Skin epidermis (tissue), 12 donors: ENCODE measurements at regions not wholly inside any gene's neighbourhood (a gene's known extent, or its start where the extent isn't known, plus 50 kb on each side); places are given as distances from the start of the nearest gene placed in this dataset.
"Not testable (repeated sequence)": the region's sequence is repeated elsewhere in the genome, so short reads cannot be mapped to it uniquely, and the experiment has no call there.

Source experiments
- H3K27ac ChIP-seq, 21 experiments: fragments of 200-600 bp; sonication (generic) in 11 of 21; one replicate each; pipeline ENCODE4 v1.5.0; 2020; ENCODE audit warnings: mild to moderate bottlenecking in 3 of 21, inconsistent platforms in 2 of 21, moderate library complexity in 2 of 21
- H3K4me3 ChIP-seq, 7 experiments: fragments of 200-600 bp; sonication (generic) in 2 of 7; one replicate each; pipeline ENCODE4 v1.5.0; 2020; ENCODE audit warnings: inconsistent platforms in 2 of 7, mild to moderate bottlenecking in 2 of 7, moderate library complexity in 1 of 7

GRCh38 chr1:30660241-30660640 is 63.1 kb downstream of the MATN1 start:
- Histone ChIP-seq H3K4me3 (no peak overlapping the region), H3K27ac (no peak overlapping the region)

GRCh38 chr1:30659702-30660101 is 63.7 kb downstream of the MATN1 start:
- Histone ChIP-seq H3K4me3 (no peak overlapping the region), H3K27ac (no peak overlapping the region)

- not testable (repeated sequence) for H3K4me3 ChIP-seq, H3K27ac ChIP-seq
These were observed 65.0 kb downstream of the MATN1 start for GRCh38 chr1:30658375-30658774.

DNA sequence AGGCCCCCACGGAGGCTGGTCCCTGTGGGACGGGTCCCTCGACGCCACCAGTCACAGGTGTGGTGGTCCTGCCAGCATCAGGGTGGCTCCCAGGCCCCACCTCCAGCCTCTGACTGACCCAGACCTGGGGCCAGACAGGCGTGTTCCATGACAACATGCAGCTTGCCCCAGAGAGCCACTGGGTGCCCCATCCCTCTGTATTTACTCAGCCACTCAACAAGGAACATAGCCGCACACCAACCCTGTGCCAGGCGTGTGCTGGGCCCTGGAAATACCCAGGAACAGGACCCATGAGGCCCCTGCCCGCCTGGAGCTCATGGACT is 65.4 kb downstream of the MATN1 start:
- Histone ChIP-seq H3K4me3 (no peak overlapping the region), H3K27ac (no peak overlapping the region)

GRCh38 chr1:30657131-30658013 is 66.0 kb downstream of the MATN1 start:
- Histone ChIP-seq H3K27ac (no peak overlapping the region), H3K4me3 (no peak overlapping the region)

DNA sequence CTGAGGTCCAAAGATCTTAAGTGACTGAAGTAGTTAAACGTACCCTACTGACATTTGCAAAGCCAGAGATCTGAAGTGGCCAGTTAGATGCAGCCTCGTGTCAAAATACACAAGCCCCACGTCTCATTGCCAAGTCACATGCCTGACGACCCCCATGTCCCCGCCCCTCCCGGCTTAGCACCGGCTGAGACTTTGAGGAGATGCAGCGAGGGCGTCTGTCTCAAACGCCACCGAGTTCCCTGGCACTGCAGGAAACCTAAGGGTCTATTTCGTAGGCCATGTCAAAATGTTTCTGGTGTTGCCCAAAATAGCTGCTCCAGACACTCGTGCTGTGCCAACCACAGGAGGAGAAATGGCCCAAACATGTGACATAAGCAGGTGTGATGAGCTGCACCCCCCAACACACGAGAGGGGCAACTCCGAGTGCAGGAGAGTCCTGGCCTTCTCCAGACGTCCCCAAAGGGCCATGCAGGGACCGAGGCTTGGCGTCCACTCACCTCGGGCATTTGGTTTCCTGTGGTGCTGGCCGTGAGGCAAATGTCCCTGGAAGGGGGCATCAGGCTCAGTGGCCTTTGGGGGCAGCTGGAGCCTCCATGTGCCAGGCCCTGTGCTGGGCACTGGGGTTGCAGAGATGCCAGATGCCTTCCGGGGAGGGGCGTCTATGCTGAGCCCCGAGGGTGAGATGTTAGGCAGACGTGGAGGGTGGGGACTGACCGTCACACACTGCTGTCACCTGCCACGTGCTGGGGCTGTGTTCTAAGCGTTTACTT is 67.0 kb downstream of the MATN1 start:
- H3K4me3 ChIP-seq, result no peak overlapping the region
- no peak overlapping the region for H3K27ac ChIP-seq

- no peak overlapping the region for H3K27ac ChIP-seq
- H3K4me3 ChIP-seq, result no peak overlapping the region
These were observed 67.7 kb downstream of the MATN1 start for GRCh38 chr1:30655672-30656071.

DNA sequence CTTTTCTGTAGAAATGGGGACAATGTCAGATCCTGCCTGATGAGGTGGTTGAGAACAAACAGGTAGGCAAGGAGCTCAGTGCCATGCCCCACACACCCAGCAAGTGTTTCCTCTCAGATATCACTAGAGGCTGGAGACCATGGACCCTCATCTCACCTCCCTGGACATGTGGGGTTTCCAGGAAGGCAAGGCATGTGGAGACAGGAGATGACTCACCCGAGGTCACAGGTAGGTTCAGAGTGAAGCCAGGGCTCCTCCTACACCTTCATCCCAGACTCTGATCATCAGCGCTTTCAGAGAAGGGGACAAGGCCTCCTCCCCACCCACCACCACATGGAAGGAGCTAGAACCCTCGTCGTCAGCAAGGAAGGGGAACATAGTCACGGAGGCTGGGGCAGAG is 69.2 kb downstream of the MATN1 start:
- H3K27ac ChIP-seq, result no peak overlapping the region
- no peak overlapping the region for H3K4me3 ChIP-seq

GRCh38 chr1:30652152-30652841 is 71.1 kb downstream of the MATN1 start:
- H3K27ac ChIP-seq, result peak overlapping the region in 2 of 21 experiments; percentile 34 to 89
- H3K4me3 ChIP-seq, result no peak overlapping the region

DNA sequence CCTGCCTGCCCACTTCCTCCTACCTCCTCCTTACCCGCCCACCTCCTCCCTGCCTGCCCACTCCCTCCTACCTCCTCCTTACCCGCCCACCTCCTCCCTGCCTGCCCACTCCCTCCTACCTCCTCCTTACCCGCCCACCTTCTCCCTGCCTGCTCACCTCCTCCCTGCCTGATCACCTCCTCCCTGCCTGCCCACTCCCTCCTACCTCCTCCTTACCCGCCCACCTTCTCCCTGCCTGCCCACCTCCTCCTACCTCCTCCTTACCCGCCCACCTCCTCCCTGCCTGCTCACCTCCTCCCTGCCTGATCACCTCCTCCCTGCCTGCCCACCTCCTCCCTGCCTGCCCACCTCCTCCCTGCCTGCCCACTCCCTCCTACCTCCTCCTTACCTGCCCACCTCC is 72.0 kb downstream of the MATN1 start:
- H3K27ac ChIP-seq, result peak overlapping the region in 7 of 21 experiments; percentile 4 to 89 (median 49)

GRCh38 chr1:30650968-30651320 is 72.4 kb downstream of the MATN1 start:
- Histone ChIP-seq H3K27ac (peak overlapping the region in 10 of 21 experiments; percentile 4 to 89 (median 52)), H3K4me3 (no peak overlapping the region)

More for the DNA sequence above, 72.0 kb downstream of the MATN1 start:
- H3K4me3 ChIP-seq, result not testable (repeated sequence)

GRCh38 chr1:30650038-30650967 is 73.1 kb downstream of the MATN1 start:
- Histone ChIP-seq H3K27ac (peak overlapping the region in 14 of 21 experiments; percentile 9 to 89 (median 53)), H3K4me3 (no peak overlapping the region)

GRCh38 chr1:30649321-30649991 is 73.9 kb downstream of the MATN1 start:
- H3K4me3 ChIP-seq, result no peak overlapping the region
- peak overlapping the region in 13 of 21 experiments; percentile 8 to 89 (median 65) for H3K27ac ChIP-seq

DNA sequence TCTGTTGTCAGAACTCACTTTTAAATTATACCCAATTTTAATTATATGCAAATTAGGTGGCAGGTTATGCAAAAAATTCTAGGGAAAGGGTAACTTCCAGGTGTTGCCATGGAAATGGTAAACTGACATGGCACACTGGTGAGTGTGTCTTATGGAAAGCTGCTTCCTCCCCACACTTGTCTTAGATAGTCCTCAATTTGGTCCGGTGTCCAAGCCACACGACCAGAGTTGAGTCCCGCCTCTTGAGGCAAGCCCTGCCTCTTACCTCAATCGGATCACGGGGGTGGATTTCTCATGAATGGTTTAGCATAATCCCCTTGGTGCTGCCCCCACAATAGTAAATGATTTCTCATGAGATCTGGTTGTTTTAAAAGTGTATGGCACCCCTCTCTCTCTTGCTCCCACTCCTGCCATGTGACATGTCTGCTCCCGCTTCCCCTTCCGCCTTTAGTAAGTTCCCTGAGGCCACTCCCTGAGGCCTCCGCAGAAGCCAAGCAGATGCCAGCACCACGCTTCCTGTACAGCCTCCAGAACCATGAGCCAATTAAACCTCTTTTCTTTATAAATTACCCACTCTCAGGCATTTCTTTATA is 74.9 kb downstream of the MATN1 start:
- Histone ChIP-seq H3K27ac (peak overlapping the region in 7 of 21 experiments; percentile 51 to 89 (median 67)), H3K4me3 (no peak overlapping the region)

DNA sequence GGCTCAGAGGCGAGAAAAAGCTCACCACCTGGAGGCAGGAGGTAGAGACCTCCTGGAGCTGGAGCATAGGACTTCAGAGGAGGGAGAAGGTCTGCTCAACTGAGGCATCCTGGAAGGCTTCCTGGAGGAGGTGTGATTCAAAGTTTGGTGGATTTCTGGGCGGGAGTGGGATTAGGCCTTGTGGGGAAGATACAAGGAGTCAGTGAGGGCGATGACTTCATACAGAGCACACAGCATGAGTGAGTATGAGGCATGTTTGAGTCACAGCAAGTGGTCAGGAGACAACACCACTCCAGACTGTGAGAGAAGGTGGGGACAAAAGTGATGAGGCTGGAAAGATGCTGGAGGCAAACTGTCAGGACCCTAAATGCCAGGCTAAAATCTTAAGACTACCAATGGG is 77.6 kb downstream of the MATN1 start:
- Histone ChIP-seq H3K27ac (no peak overlapping the region), H3K4me3 (no peak overlapping the region)

DNA sequence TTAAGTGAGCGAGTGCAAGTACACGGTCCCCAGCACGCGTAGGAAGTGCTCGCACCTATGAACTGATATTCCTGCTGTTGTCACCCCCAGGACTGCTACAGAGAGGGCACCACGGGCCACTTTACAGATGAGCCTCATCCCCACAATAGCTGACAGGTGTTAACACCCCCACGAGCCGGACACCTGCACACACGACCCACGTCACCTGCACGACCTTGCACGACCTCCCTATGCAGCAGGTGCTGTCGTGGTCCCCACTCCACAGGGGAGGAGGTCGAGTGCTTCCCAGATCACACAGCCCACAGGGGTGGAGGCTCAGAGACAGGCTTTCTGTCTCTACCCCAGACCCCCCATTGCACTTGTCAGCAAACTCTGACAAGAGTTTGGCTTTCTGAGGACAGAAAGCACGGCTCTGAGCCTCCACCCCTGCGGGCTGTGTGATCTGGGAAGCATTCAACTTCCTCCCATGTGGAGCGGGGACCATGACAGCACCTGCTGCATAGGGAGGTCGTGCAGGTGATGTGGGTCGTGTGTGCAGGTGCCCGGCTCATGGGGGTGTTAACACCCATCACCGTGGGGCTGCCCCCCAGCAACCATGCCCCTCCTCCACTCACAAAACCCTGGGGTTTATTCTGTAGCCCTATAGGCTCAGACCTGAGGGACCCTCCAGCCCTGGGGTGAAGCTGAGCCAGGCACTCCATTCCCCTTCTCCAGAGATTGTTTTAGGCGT is 80.8 kb downstream of the MATN1 start:
- Histone ChIP-seq H3K27ac (no peak overlapping the region), H3K4me3 (no peak overlapping the region)

- Histone ChIP-seq H3K27ac (no peak overlapping the region), H3K4me3 (no peak overlapping the region)
These were observed 81.6 kb downstream of the MATN1 start for GRCh38 chr1:30641572-30642353.
